Fibroblast of lung (primary cell): ENCODE measurements at regions not wholly inside any gene's neighbourhood (a gene's known extent, or its start where the extent isn't known, plus 50 kb on each side); places are given as distances from the start of the nearest gene placed in this dataset.

Source experiments
- CTCF ChIP-seq, 2 donors: IDR thresholded peaks in 1 of 2; conservative IDR thresholded peaks in 1 of 2; 1 replicate in 1 of 2; 2 replicates in 1 of 2; pipeline ENCODE4 v1.5.1; 2011 to 2012; ENCODE audit warnings: low read length in 2 of 2, control low read depth in 1 of 2, inconsistent platforms in 1 of 2, low read depth in 1 of 2, mild to moderate bottlenecking in 1 of 2
- EZH2 ChIP-seq: IDR thresholded peaks from 2 replicates; pipeline ENCODE4 v1.5.1; 2012; ENCODE audit warnings: low read length, control low read depth, mild to moderate bottlenecking; ENCODE audit errors: missing control alignments

DNA sequence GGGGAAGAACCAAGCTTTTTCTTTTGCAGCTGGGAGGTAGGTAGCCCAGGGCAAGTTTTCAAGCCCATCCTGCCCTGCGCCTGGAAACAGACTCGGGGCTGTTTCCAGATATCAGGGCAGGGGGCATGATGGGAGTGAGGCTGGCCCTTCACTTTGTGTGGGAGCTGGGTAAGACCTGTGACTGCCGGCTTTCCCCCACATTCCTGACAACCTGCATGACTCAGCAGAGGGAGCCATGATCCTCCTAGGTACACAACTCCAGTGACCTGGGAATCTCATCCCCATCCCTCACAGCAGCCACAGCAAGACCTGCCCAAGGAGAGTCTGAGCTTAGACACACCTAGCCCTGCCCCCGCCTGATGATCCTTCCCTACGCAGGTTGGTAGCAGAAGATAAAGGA is 280.8 kb downstream of the SOX4 start:
- TF ChIP-seq CTCF (conservative IDR thresholded peaks at IDR 0.05 in 1 of 2, IDR thresholded peaks at IDR 0.05 in 1 of 2; ENCODE audit: low read depth in 1 of 2, low read length in 2 of 2) (no peak), EZH2 (no peak)
